Karpas-422 (cell line): ENCODE measurements at regions not wholly inside any gene's neighbourhood (a gene's known extent, or its start where the extent isn't known, plus 50 kb on each side); places are given as distances from the start of the nearest gene placed in this dataset.

Experiments
- DNase-seq: peaks from one replicate; pipeline ENCODE4 v3.0.0-alpha.2; 2015
- H2AFZ ChIP-seq: fragments of 200-600 bp; sonication (generic); 2 replicates; pipeline ENCODE4 v1.6.1; 2014; ENCODE audit warnings: antibody characterized with exemption, low read length, mixed read lengths
- H3K27ac ChIP-seq: fragments of 200-600 bp; sonication (generic); 2 replicates; pipeline ENCODE4 v1.5.1; 2014; ENCODE audit warnings: mild to moderate bottlenecking, low read length, moderate library complexity
- H3K27me3 ChIP-seq: fragments of 200-600 bp; sonication (generic); 2 replicates; pipeline ENCODE4 v1.6.1; 2014; ENCODE audit warnings: low read length, mixed read lengths
- H3K36me3 ChIP-seq: fragments of 200-600 bp; sonication (generic); 2 replicates; pipeline ENCODE4 v1.6.1; 2014; ENCODE audit warnings: low read length, mixed read lengths; ENCODE audit not compliant: insufficient read depth
- H3K4me1 ChIP-seq: fragments of 200-600 bp; sonication (generic); 2 replicates; pipeline ENCODE4 v1.6.1; 2014; ENCODE audit warnings: mild to moderate bottlenecking, low read length, mixed read lengths
- H3K4me2 ChIP-seq: fragments of 200-600 bp; sonication (generic); 2 replicates; pipeline ENCODE4 v1.6.1; 2014; ENCODE audit warnings: low read length, low read depth, mild to moderate bottlenecking; ENCODE audit not compliant: poor library complexity, severe bottlenecking
- H3K4me3 ChIP-seq: fragments of 200-600 bp; sonication (generic); 2 replicates; pipeline ENCODE4 v1.5.1; 2014; ENCODE audit warnings: mild to moderate bottlenecking, antibody characterized with exemption, low read length, mixed read lengths
- H3K79me2 ChIP-seq: fragments of 200-600 bp; sonication (generic); 2 replicates; pipeline ENCODE4 v1.6.1; 2014; ENCODE audit warnings: mild to moderate bottlenecking, low read length, mixed read lengths
- H3K9ac ChIP-seq: fragments of 200-600 bp; sonication (generic); 2 replicates; pipeline ENCODE4 v1.6.0; 2014; ENCODE audit warnings: low read length
- H3K9me2 ChIP-seq: fragments of 200-600 bp; sonication (generic), shearing (Covaris generic); replicated peaks from 2 replicates; pipeline ENCODE4 v1.6.0; 2014; ENCODE audit warnings: mild to moderate bottlenecking, low read length, moderate library complexity; ENCODE audit not compliant: insufficient read depth
- H3K9me3 ChIP-seq: fragments of 300-700, 200-600 bp; sonication (generic); 2 replicates; pipeline ENCODE4 v1.6.1; 2014; ENCODE audit warnings: low read length, mixed read lengths
- H4K20me1 ChIP-seq: fragments of 200-600 bp; sonication (generic); 2 replicates; pipeline ENCODE4 v1.6.1; 2014; ENCODE audit warnings: mild to moderate bottlenecking, antibody characterized with exemption, low read length, low read depth; ENCODE audit not compliant: insufficient read depth

GRCh38 chr16:73912281-73912680 lies 384.3 kb upstream of the PSMD7 start:
- H3K27ac ChIP-seq, result no peak overlapping the region
- no peaks in the 10 kb centered on the region for H3K79me2 ChIP-seq
- H2AFZ ChIP-seq, result no peak overlapping the region
- no peaks in the 10 kb centered on the region for H3K9me3 ChIP-seq
- no peaks in the 10 kb centered on the region for H3K27me3 ChIP-seq
- H3K4me1 ChIP-seq, result no peaks in the 10 kb centered on the region
- no peaks in the 10 kb centered on the region for H3K36me3 ChIP-seq
- H3K9ac ChIP-seq, result no peak overlapping the region
- no peaks in the 10 kb centered on the region for H3K9me2 ChIP-seq
- DNase-seq, result no peak
- no peaks in the 10 kb centered on the region for H4K20me1 ChIP-seq
- H3K4me2 ChIP-seq, result no peak overlapping the region
- H3K4me3 ChIP-seq, result no peak overlapping the region

GRCh38 chr16:73909529-73910035 lies 387.0 kb upstream of the PSMD7 start:
- Histone ChIP-seq H2AFZ (no peak overlapping the region), H3K36me3 (no peaks in the 10 kb centered on the region), H3K4me1 (no peaks in the 10 kb centered on the region), H3K9me3 (no peaks in the 10 kb centered on the region), H3K4me2 (no peak overlapping the region), H3K79me2 (no peaks in the 10 kb centered on the region), H3K27me3 (no peaks in the 10 kb centered on the region), H4K20me1 (no peaks in the 10 kb centered on the region), H3K27ac (no peak overlapping the region), H3K4me3 (no peak overlapping the region), H3K9ac (no peak overlapping the region), H3K9me2 (no peaks in the 10 kb centered on the region)
- DNase-seq, result no peak

DNA sequence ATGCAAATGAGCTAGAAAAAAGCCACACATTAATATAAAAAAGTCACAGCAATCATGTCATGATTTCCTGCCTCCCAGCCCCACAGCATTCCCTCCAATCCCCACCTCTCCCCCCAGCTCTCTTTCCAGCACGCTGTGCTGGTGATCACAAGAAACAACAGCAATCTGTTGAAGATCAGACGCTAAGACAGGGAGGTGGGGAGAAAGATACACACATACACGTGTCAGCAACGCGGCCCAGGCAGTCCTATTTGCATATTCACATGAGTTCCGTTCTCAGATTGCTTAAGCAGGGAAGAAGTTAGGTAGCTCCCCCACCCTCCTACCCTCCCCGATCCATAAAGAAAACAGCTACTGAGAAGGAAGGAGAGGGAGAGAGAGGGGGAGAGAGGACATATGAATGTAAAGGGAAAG lies 405.5 kb upstream of the PSMD7 start:
- no peak overlapping the region for H3K4me2 ChIP-seq

DNA sequence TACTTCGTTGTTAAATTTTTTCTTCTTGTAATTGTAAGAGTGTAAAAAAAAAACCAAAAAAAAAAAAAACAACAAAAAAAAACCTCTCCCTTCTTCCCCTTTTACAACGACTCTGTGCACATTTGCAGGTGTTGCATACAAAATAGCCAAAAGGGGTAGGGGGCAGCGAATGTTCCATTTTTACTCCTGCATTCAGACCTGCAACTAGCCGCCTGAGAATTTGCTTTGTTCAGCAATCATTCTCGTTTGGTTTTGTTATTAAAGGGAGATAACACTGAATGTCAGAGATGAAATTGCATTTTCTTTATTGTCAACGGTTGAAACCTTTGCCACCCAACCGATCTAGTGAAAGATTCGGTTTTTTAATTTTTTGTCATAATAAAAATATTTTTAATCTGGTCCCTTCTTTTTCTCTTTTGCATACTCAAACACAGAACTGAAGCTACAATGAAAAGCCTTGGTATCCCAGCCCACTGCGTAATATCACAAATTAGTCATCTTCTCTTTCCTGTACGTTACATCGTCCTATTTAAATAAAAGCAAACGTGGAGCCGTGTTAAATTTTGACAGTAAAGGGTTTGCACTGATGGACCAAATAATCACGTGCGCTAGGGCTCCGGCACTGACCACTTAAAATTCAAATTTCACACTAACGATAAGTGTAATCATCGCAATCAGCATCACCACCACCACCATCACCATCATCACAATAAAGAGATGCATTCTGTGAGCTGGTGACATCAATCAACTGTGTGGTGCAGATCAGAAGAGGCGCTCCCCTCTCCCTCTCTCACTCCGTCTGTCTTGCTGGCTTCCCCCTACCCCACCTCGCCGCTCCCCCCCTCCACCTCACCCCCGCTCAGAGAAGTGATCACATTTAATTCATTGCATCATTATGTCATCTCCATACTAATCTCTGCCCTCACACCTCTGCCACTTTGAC lies 406.2 kb upstream of the PSMD7 start:
- no peaks in the 10 kb centered on the region for H3K9me2 ChIP-seq
- no peaks in the 10 kb centered on the region for H4K20me1 ChIP-seq
- H3K9me3 ChIP-seq, result no peaks in the 10 kb centered on the region
- no peak overlapping the region for H3K4me2 ChIP-seq
- H3K27me3 ChIP-seq, result 0 out of 2 replicates have a peak, but pooled peaks cover 2% of the 10 kb centered on the region
- H3K9ac ChIP-seq, result no peak overlapping the region
- no peak overlapping the region for H3K27ac ChIP-seq
- H3K4me3 ChIP-seq, result no peak overlapping the region
- no peak for DNase-seq
- peaks cover 6% of the 10 kb centered on the region for H3K4me1 ChIP-seq
- no peaks in the 10 kb centered on the region for H3K79me2 ChIP-seq
- H2AFZ ChIP-seq, result no peak overlapping the region
- no peaks in the 10 kb centered on the region for H3K36me3 ChIP-seq

More for the DNA sequence above, 405.5 kb upstream of the PSMD7 start:
- H3K4me3 ChIP-seq, result no peak overlapping the region
- no peak overlapping the region for H3K27ac ChIP-seq
- H3K27me3 ChIP-seq, result 0 out of 2 replicates have a peak, but pooled peaks cover 2% of the 10 kb centered on the region
- H3K36me3 ChIP-seq, result no peaks in the 10 kb centered on the region
- H3K4me1 ChIP-seq, result peaks cover 6% of the 10 kb centered on the region
- no peaks in the 10 kb centered on the region for H4K20me1 ChIP-seq
- no peaks in the 10 kb centered on the region for H3K9me2 ChIP-seq
- H3K9ac ChIP-seq, result no peak overlapping the region
- H3K9me3 ChIP-seq, result no peaks in the 10 kb centered on the region
- H3K79me2 ChIP-seq, result no peaks in the 10 kb centered on the region
- no peak for DNase-seq
- H2AFZ ChIP-seq, result no peak overlapping the region

DNA sequence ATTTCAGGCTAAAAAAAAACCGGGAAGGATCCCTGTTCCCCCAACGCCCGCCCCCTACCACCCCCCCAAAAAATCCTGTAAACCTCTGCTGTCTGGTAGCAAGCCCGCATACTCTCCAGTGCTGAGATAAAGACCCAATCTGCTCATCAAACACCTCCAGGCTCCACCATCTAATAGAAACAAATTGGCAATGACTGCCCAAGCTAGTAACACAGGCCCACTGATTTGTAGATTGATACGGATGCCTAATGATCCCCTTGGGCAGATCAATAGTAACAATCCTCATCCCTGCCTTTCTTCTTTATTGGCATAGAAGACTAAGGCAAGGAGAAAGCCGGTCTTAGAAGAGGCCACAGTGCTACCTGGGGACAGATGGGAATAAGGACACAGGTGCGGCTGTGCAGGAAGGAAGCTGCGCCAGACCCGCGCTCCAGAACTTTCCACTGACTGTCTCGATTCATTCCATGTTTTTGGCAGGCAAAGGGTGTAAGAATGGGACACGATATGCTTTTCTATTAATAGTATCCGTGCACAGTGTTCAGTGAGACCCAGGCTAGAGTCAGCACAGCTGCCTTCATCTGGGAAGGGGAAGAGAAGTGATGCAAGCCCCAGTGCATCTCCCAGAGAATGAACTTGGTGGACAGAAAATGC lies 407.6 kb upstream of the PSMD7 start:
- Histone ChIP-seq H3K27ac (no peak overlapping the region), H3K4me1 (peaks cover 6% of the 10 kb centered on the region), H3K27me3 (0 out of 2 replicates have a peak, but pooled peaks cover 2% of the 10 kb centered on the region), H3K9me3 (no peaks in the 10 kb centered on the region), H3K4me2 (no peak overlapping the region), H3K79me2 (no peaks in the 10 kb centered on the region), H3K36me3 (no peaks in the 10 kb centered on the region), H3K9me2 (no peaks in the 10 kb centered on the region), H3K9ac (no peak overlapping the region), H4K20me1 (no peaks in the 10 kb centered on the region), H2AFZ (no peak overlapping the region), H3K4me3 (no peak overlapping the region)
- no peak for DNase-seq

DNA sequence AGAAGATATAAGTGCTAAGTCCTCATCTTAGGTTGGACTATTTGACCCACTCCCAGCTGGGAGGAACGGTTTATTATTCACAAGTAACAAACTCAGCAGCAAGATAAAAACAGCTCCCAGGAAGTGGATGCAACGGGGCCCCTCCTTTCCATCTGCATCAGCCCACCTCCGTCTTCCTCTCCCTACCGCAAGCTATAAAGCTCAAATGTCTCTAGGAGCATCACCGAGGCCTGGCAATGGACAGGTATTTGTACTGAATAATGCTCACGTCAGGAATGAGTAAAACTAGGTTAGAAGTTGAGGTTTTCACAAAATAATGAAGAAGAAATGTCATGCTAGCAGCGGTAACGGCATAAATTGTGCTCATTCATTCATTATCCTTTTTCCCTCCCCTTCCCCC lies 408.7 kb upstream of the PSMD7 start:
- no peak overlapping the region for H3K27ac ChIP-seq
- no peak overlapping the region for H2AFZ ChIP-seq
- H3K9me2 ChIP-seq, result no peaks in the 10 kb centered on the region
- H3K9ac ChIP-seq, result no peak overlapping the region
- no peaks in the 10 kb centered on the region for H3K9me3 ChIP-seq
- peaks cover 6% of the 10 kb centered on the region for H3K4me1 ChIP-seq
- no peaks in the 10 kb centered on the region for H3K36me3 ChIP-seq
- DNase-seq, result no peak
- 0 out of 2 replicates have a peak, but pooled peaks cover 2% of the 10 kb centered on the region for H3K27me3 ChIP-seq
- H3K79me2 ChIP-seq, result no peaks in the 10 kb centered on the region
- H3K4me3 ChIP-seq, result no peak overlapping the region
- H3K4me2 ChIP-seq, result no peak overlapping the region
- no peaks in the 10 kb centered on the region for H4K20me1 ChIP-seq

- H3K9ac ChIP-seq, result no peak overlapping the region
- DNase-seq, result no peak
- no peaks in the 10 kb centered on the region for H3K36me3 ChIP-seq
- no peaks in the 10 kb centered on the region for H4K20me1 ChIP-seq
- H3K9me2 ChIP-seq, result no peaks in the 10 kb centered on the region
- no peak overlapping the region for H3K27ac ChIP-seq
- H3K9me3 ChIP-seq, result no peaks in the 10 kb centered on the region
- no peak overlapping the region for H3K4me2 ChIP-seq
- 0 out of 2 replicates have a peak, but pooled peaks cover 2% of the 10 kb centered on the region for H3K27me3 ChIP-seq
- no peak overlapping the region for H3K4me3 ChIP-seq
- H3K79me2 ChIP-seq, result no peaks in the 10 kb centered on the region
- H3K4me1 ChIP-seq, result peaks cover 6% of the 10 kb centered on the region
- no peak overlapping the region for H2AFZ ChIP-seq
Measured at GRCh38 chr16:73886426-73886825, 410.2 kb upstream of the PSMD7 start.

DNA sequence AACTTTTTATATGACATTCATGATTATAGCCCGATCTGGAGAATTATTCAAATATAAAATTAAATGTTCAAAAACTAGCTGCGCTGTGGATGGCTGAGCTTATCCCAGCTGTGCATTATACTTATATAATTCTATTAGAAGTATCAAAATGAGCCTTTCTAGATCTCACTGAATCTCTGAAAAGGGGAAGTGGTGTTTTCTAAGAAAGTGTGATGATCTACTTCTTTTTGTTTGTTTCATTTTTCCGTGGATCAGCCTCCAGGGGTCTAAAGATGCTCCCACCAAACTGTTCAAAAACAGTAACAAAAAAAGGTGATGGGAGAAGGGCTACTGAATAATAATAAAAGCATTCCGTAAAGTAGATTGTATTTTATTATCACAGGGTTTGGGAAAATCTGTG lies 411.3 kb upstream of the PSMD7 start:
- no peak overlapping the region for H3K27ac ChIP-seq
- H3K27me3 ChIP-seq, result 0 out of 2 replicates have a peak, but pooled peaks cover 2% of the 10 kb centered on the region
- H3K79me2 ChIP-seq, result no peaks in the 10 kb centered on the region
- DNase-seq, result no peak
- no peaks in the 10 kb centered on the region for H3K9me3 ChIP-seq
- no peak overlapping the region for H3K9ac ChIP-seq
- no peaks in the 10 kb centered on the region for H4K20me1 ChIP-seq
- H3K4me2 ChIP-seq, result no peak overlapping the region
- H3K4me3 ChIP-seq, result no peak overlapping the region
- H3K36me3 ChIP-seq, result no peaks in the 10 kb centered on the region
- H3K9me2 ChIP-seq, result no peaks in the 10 kb centered on the region
- no peak overlapping the region for H2AFZ ChIP-seq
- no peaks in the 10 kb centered on the region for H3K4me1 ChIP-seq
